PC-9 (cell line): ENCODE measurements at regions not wholly inside any gene's neighbourhood (a gene's known extent, or its start where the extent isn't known, plus 50 kb on each side); places are given as distances from the start of the nearest gene placed in this dataset.

Experiments
- BruUV-seq: library from RNA; stranded (reverse); fragments of 400-500 nt; replicated peaks from 2 replicates; lab custom pipeline; 2021; lab: Mats Ljungman, UMichigan
- CTCF ChIA-PET: fragments of 300-600 bp; sonication (Branson Sonifier 250); formaldehyde crosslinking; loops from one replicate; lab custom pipeline; 2022; ENCODE audit warnings: antibody characterized with exemption; lab: Charles Lee
- POLR2A ChIA-PET: fragments of 300-600 bp; sonication (Branson Sonifier 250); formaldehyde crosslinking; loops from one replicate; lab custom pipeline; 2022; ENCODE audit warnings: antibody characterized with exemption; ENCODE audit not compliant: unreplicated experiment; lab: Charles Lee
- DNase-seq, 2 experiments: peaks; one replicate each; pipeline versions ENCODE4 v3.0.0 to v3.0.0-alpha.2; 2015 to 2022; ENCODE audit warnings: mixed read lengths in 1 of 2
- H2AFZ ChIP-seq: fragments of 200-600 bp; sonication (generic); 2 replicates; pipeline ENCODE4 v1.8.1; 2017; ENCODE audit warnings: antibody characterized with exemption
- H3F3A ChIP-seq: fragments of 200-600 bp; sonication (generic); 2 replicates; pipeline ENCODE4 v1.8.1; 2017; ENCODE audit warnings: antibody characterized with exemption, mild to moderate bottlenecking, low read depth; ENCODE audit not compliant: insufficient read depth
- H3K27ac ChIP-seq: fragments of 200-600 bp; sonication (generic); 2 replicates; pipeline ENCODE4 v1.6.1; 2016; ENCODE audit warnings: mixed run types
- H3K27me3 ChIP-seq: fragments of 200-600 bp; sonication (generic); 2 replicates; pipeline ENCODE4 v1.6.1; 2016; ENCODE audit warnings: low read depth, mixed run types; ENCODE audit not compliant: insufficient read depth
- H3K36me3 ChIP-seq: fragments of 200-600 bp; sonication (generic); 2 replicates; pipeline ENCODE4 v1.6.1; 2016; ENCODE audit warnings: low read depth, mixed run types
- H3K4me1 ChIP-seq: fragments of 200-600 bp; sonication (generic); replicated peaks from 2 replicates; pipeline ENCODE4 v1.6.1; 2016; ENCODE audit warnings: mixed run types; ENCODE audit not compliant: insufficient read depth
- H3K4me2 ChIP-seq: fragments of 200-600 bp; sonication (generic); 2 replicates; pipeline ENCODE4 v1.6.1; 2017; ENCODE audit warnings: mixed run types
- H3K4me3 ChIP-seq: fragments of 200-600 bp; sonication (generic); 2 replicates; pipeline ENCODE4 v1.6.1; 2016; ENCODE audit warnings: mixed run types
- H3K79me2 ChIP-seq: fragments of 200-600 bp; sonication (generic); 2 replicates; pipeline ENCODE4 v1.6.1; 2017; ENCODE audit warnings: low read depth, mixed run types
- H3K9me2 ChIP-seq: fragments of 200-600 bp; sonication (generic); 2 replicates; pipeline ENCODE4 v1.8.1; 2017; ENCODE audit warnings: mild to moderate bottlenecking; ENCODE audit not compliant: insufficient read depth
- H3K9me3 ChIP-seq: fragments of 200-600 bp; sonication (generic); 2 replicates; pipeline ENCODE4 v1.8.1; 2016; ENCODE audit warnings: low read depth; ENCODE audit not compliant: insufficient read depth
- H4K20me1 ChIP-seq: fragments of 200-600 bp; sonication (generic); 2 replicates; pipeline ENCODE4 v1.8.1; 2017; ENCODE audit not compliant: insufficient read depth
- CTCF ChIP-seq: fragments of 200-600 bp; sonication (generic); conservative IDR thresholded peaks from 2 replicates; pipeline ENCODE4 v1.6.1; 2017; ENCODE audit warnings: mixed run types, antibody characterized with exemption, mild to moderate bottlenecking, moderate library complexity
- EZH2 ChIP-seq: fragments of 200-600 bp; sonication (generic); IDR thresholded peaks from 2 replicates; pipeline ENCODE4 v1.8.0; 2017; ENCODE audit warnings: antibody characterized with exemption, low read depth
- intact Hi-C: fragments of 100-400 bp; cut with micrococcal nuclease; formaldehyde crosslinking; loops from one replicate; pipeline ENCODE4 v1.10.0; 2022; ENCODE audit not compliant: unreplicated experiment

GRCh38 chr11:39664023-39664422, 1795.4 kb downstream of the LRRC4C start:
- no TSS peak for BruUV-seq
- Histone ChIP-seq H3K27ac (no peak overlapping the region), H3K4me3 (no peak overlapping the region), H3F3A (no peaks in the 10 kb centered on the region), H3K36me3 (no peaks in the 10 kb centered on the region), H3K9me2 (no peaks in the 10 kb centered on the region), H3K79me2 (no peaks in the 10 kb centered on the region), H4K20me1 (no peaks in the 10 kb centered on the region), H2AFZ (no peak overlapping the region), H3K4me2 (no peak overlapping the region), H3K4me1 (no peaks in the 10 kb centered on the region), H3K27me3 (no peaks in the 10 kb centered on the region), H3K9me3 (no peaks in the 10 kb centered on the region)
- intact Hi-C loops: no loop called here
- TF ChIP-seq EZH2: no peak
- no peak for TF ChIP-seq CTCF
- POLR2A ChIA-PET: no interaction called here
- no peak for DNase-seq
- CTCF ChIA-PET: no interaction called here

- TF ChIP-seq CTCF (no peak), EZH2 (no peak)
- ChIA-PET POLR2A (no interaction called here), CTCF (no interaction called here)
- Histone ChIP-seq H3K36me3 (no peaks in the 10 kb centered on the region), H3F3A (no peaks in the 10 kb centered on the region), H3K27me3 (no peaks in the 10 kb centered on the region), H3K9me3 (no peaks in the 10 kb centered on the region), H3K9me2 (no peaks in the 10 kb centered on the region), H3K79me2 (no peaks in the 10 kb centered on the region), H3K4me2 (no peak overlapping the region), H3K27ac (no peak overlapping the region), H4K20me1 (no peaks in the 10 kb centered on the region), H3K4me1 (no peaks in the 10 kb centered on the region), H2AFZ (no peak overlapping the region), H3K4me3 (no peak overlapping the region)
- DNase-seq: no peak
- intact Hi-C loops: no loop called here
- BruUV-seq: no TSS peak
Measured at GRCh38 chr11:39661890-39662289, 1797.6 kb downstream of the LRRC4C start.

- Histone ChIP-seq H3K4me2 (no peak overlapping the region), H4K20me1 (no peaks in the 10 kb centered on the region), H3K27ac (no peak overlapping the region), H3K4me1 (no peaks in the 10 kb centered on the region), H3F3A (no peaks in the 10 kb centered on the region), H3K36me3 (no peaks in the 10 kb centered on the region), H3K4me3 (no peak overlapping the region), H3K9me3 (no peaks in the 10 kb centered on the region), H3K9me2 (no peaks in the 10 kb centered on the region), H3K27me3 (no peaks in the 10 kb centered on the region), H2AFZ (peak overlapping the region; percentile 69; the same call in 1 of the 2 replicates), H3K79me2 (no peaks in the 10 kb centered on the region)
- CTCF ChIA-PET: no interaction called here
- no peak for TF ChIP-seq EZH2
- no peak for TF ChIP-seq CTCF
- POLR2A ChIA-PET: no interaction called here
- no TSS peak for BruUV-seq
- intact Hi-C loops: no loop called here
- DNase-seq: no peak
Measured at GRCh38 chr11:39651857-39652461, 1807.5 kb downstream of the LRRC4C start.
